ENCODE measurements at regions not wholly inside any gene's neighbourhood (a gene's known extent, or its start where the extent isn't known, plus 50 kb on each side); places are given as distances from the start of the nearest gene placed in this dataset.

GRCh38 chr13:31056644-31057271 is 104.9 kb downstream of the HSPH1 start:
- peak; percentile 33 to 46 for DNase-seq (ENCODE audit: low read depth in 2 of 2)
- peak; percentile 24 for TF ChIP-seq CTCF (IDR thresholded peaks at IDR 0.05; ENCODE audit: low read depth, low read length)
- no peak overlapping the region for H3K4me3 ChIP-seq (replicated peaks in 1 of 2; ENCODE audit: low read depth in 2 of 2, low read length in 2 of 2)

GRCh38 chr13:31055589-31055988 is 106.1 kb downstream of the HSPH1 start:
- TF ChIP-seq CTCF (IDR thresholded peaks at IDR 0.05; ENCODE audit: low read depth, low read length) = no peak
- H3K4me3 ChIP-seq (replicated peaks in 1 of 2; ENCODE audit: low read depth in 2 of 2, low read length in 2 of 2) = no peak overlapping the region
- DNase-seq (ENCODE audit: low read depth in 2 of 2) = no peak

GRCh38 chr13:31054632-31055031 is 107.1 kb downstream of the HSPH1 start:
- no peak overlapping the region for H3K4me3 ChIP-seq (replicated peaks in 1 of 2; ENCODE audit: low read depth in 2 of 2, low read length in 2 of 2)
- DNase-seq (ENCODE audit: low read depth in 2 of 2) = no peak
- no peak for TF ChIP-seq CTCF (IDR thresholded peaks at IDR 0.05; ENCODE audit: low read depth, low read length)

GRCh38 chr13:31053896-31054295 is 107.8 kb downstream of the HSPH1 start:
- TF ChIP-seq CTCF (IDR thresholded peaks at IDR 0.05; ENCODE audit: low read depth, low read length) = no peak
- no peak for DNase-seq (ENCODE audit: low read depth in 2 of 2)
- no peak overlapping the region for H3K4me3 ChIP-seq (replicated peaks in 1 of 2; ENCODE audit: low read depth in 2 of 2, low read length in 2 of 2)

- no peak overlapping the region for H3K4me3 ChIP-seq (replicated peaks in 1 of 2; ENCODE audit: low read depth in 2 of 2, low read length in 2 of 2)
- no peak for TF ChIP-seq CTCF (IDR thresholded peaks at IDR 0.05; ENCODE audit: low read depth, low read length)
- peak; percentile 24 to 25 for DNase-seq (ENCODE audit: low read depth in 2 of 2)
Observed at GRCh38 chr13:31053091-31053490, 108.6 kb downstream of the HSPH1 start.

GRCh38 chr13:31052478-31052877 is 109.2 kb downstream of the HSPH1 start:
- TF ChIP-seq CTCF (IDR thresholded peaks at IDR 0.05; ENCODE audit: low read depth, low read length) = no peak
- no peak for DNase-seq (ENCODE audit: low read depth in 2 of 2)
- H3K4me3 ChIP-seq (replicated peaks in 1 of 2; ENCODE audit: low read depth in 2 of 2, low read length in 2 of 2) = no peak overlapping the region

GRCh38 chr13:31051999-31052398 is 109.7 kb downstream of the HSPH1 start:
- TF ChIP-seq CTCF (IDR thresholded peaks at IDR 0.05; ENCODE audit: low read depth, low read length) = peak; percentile 2
- no peak overlapping the region for H3K4me3 ChIP-seq (replicated peaks in 1 of 2; ENCODE audit: low read depth in 2 of 2, low read length in 2 of 2)
- DNase-seq (ENCODE audit: low read depth in 2 of 2) = no peak
